Medulla oblongata (tissue), 1 donor: ENCODE measurements at regions not wholly inside any gene's neighbourhood (a gene's known extent, or its start where the extent isn't known, plus 50 kb on each side); places are given as distances from the start of the nearest gene placed in this dataset.

Experiments
- DNase-seq: peaks from one replicate; pipeline ENCODE4 v3.0.0-alpha.2; 2015; ENCODE audit errors: extremely low spot score

GRCh38 chr17:22435231-22435974 lies 743.1 kb downstream of the KCNJ18 start:
- no peak for DNase-seq

GRCh38 chr17:22441776-22442175 lies 749.5 kb downstream of the KCNJ18 start:
- DNase-seq: no peak

- DNase-seq: no peak
These were observed 750.7 kb downstream of the KCNJ18 start for GRCh38 chr17:22443061-22443460.

GRCh38 chr17:22453181-22453580 lies 760.9 kb downstream of the KCNJ18 start:
- DNase-seq: no peak

- no peak for DNase-seq
These were observed 762.0 kb downstream of the KCNJ18 start for GRCh38 chr17:22454070-22454999.

- DNase-seq: no peak
These were observed 767.1 kb downstream of the KCNJ18 start for GRCh38 chr17:22459331-22459952.

GRCh38 chr17:22459953-22460350 lies 767.6 kb downstream of the KCNJ18 start:
- no peak for DNase-seq

GRCh38 chr17:22460461-22461063 lies 768.2 kb downstream of the KCNJ18 start:
- no peak for DNase-seq

GRCh38 chr17:22461460-22462145 lies 769.3 kb downstream of the KCNJ18 start:
- DNase-seq: no peak

- no peak for DNase-seq
These were observed 770.1 kb downstream of the KCNJ18 start for GRCh38 chr17:22462461-22462860.

- peak; percentile 5 for DNase-seq
These were observed 771.0 kb downstream of the KCNJ18 start for GRCh38 chr17:22463110-22463850.

- DNase-seq: no peak
These were observed 771.7 kb downstream of the KCNJ18 start for GRCh38 chr17:22464041-22464440.

- no peak for DNase-seq
These were observed 775.4 kb downstream of the KCNJ18 start for GRCh38 chr17:22467720-22468119.

- no peak for DNase-seq
These were observed 777.0 kb downstream of the KCNJ18 start for GRCh38 chr17:22469101-22469880.

- DNase-seq: no peak
These were observed 777.6 kb downstream of the KCNJ18 start for GRCh38 chr17:22469941-22470340.

GRCh38 chr17:22470411-22471175 lies 778.3 kb downstream of the KCNJ18 start:
- no peak for DNase-seq

- DNase-seq: no peak
These were observed 792.5 kb downstream of the KCNJ18 start for GRCh38 chr17:22484826-22485225.

GRCh38 chr17:22490399-22490798 lies 798.1 kb downstream of the KCNJ18 start:
- no peak for DNase-seq

GRCh38 chr17:22492331-22492730 lies 800.0 kb downstream of the KCNJ18 start:
- no peak for DNase-seq
